Left lung (tissue), 4 donors: ENCODE measurements at regions not wholly inside any gene's neighbourhood (a gene's known extent, or its start where the extent isn't known, plus 50 kb on each side); places are given as distances from the start of the nearest gene placed in this dataset.

ENCODE experiments used
- ATAC-seq: fragments of 200-7000 bp; cut with Tn5 transposase; one replicate; pipeline ENCODE4 v1.9.1; 2020; ENCODE audit warnings: moderate library complexity
- DNase-seq, 4 donors: peaks; one replicate each; pipeline ENCODE4 v3.0.0-alpha.2; 2013 to 2020
- H3K27ac ChIP-seq, 2 donors: fragments of 200-600 bp; sonication (generic) in 1 of 2; one replicate each; pipeline versions ENCODE4 v1.5.0 to v1.8.0; 2020 to 2021
- H3K27me3 ChIP-seq, 2 donors: fragments of 200-600 bp; sonication (generic) in 1 of 2; one replicate each; pipeline versions ENCODE4 v1.5.0 to v1.8.0; 2020 to 2021
- H3K36me3 ChIP-seq, 2 donors: fragments of 200-600 bp; sonication (generic) in 1 of 2; one replicate each; pipeline versions ENCODE4 v1.5.0 to v1.8.0; 2020 to 2021
- H3K4me1 ChIP-seq, 2 donors: fragments of 200-600 bp; one replicate each; pipeline ENCODE4 v1.8.0; 2021
- H3K4me3 ChIP-seq, 2 donors: fragments of 200-600 bp; sonication (generic) in 1 of 2; one replicate each; pipeline versions ENCODE4 v1.5.0 to v1.8.0; 2020 to 2021; ENCODE audit warnings: mild to moderate bottlenecking in 1 of 2
- H3K9me3 ChIP-seq, 2 donors: fragments of 200-600 bp; sonication (generic) in 1 of 2; one replicate each; pipeline versions ENCODE4 v1.5.0 to v1.8.0; 2020 to 2021
- CTCF ChIP-seq, 2 donors: fragments of 200-600 bp; sonication (generic) in 1 of 2; IDR thresholded peaks; one replicate each; pipeline versions ENCODE4 v1.5.0 to v1.8.0; 2021; ENCODE audit warnings: antibody characterized with exemption in 2 of 2
- intact Hi-C, 2 donors: fragments of 100-400 bp; cut with DNase I; formaldehyde crosslinking; loops; one replicate each; pipeline versions ENCODE4 v1.11.2 to v1.14.2; 2022
- donor health status: DM: no; HTN: yes; CAD: no.
- donor health status: DM: no; HTN: no; CAD: no.

- ATAC-seq, result no peak
- no peak overlapping the region for H3K4me3 ChIP-seq
- intact Hi-C loops, result no loop called here
- H3K27ac ChIP-seq, result no peak overlapping the region
- no peaks in the 10 kb centered on the region for H3K9me3 ChIP-seq
- H3K27me3 ChIP-seq, result no peaks in the 10 kb centered on the region
- no peaks in the 10 kb centered on the region for H3K4me1 ChIP-seq
- H3K36me3 ChIP-seq, result no peaks in the 10 kb centered on the region
- no peak for DNase-seq
- TF ChIP-seq CTCF (IDR thresholded peaks at IDR 0.05), result no peak
Measured at GRCh38 chr16:65229191-65229662, 107.4 kb upstream of the CDH11 start.

GRCh38 chr16:65227150-65227835 lies 105.4 kb upstream of the CDH11 start:
- Histone ChIP-seq H3K9me3 (no peaks in the 10 kb centered on the region), H3K27ac (no peak overlapping the region), H3K36me3 (no peaks in the 10 kb centered on the region), H3K4me1 (no peaks in the 10 kb centered on the region), H3K27me3 (no peaks in the 10 kb centered on the region), H3K4me3 (no peak overlapping the region)
- ATAC-seq, result no peak
- DNase-seq, result no peak
- TF ChIP-seq CTCF (IDR thresholded peaks at IDR 0.05), result no peak
- intact Hi-C loops, result no loop called here

DNA sequence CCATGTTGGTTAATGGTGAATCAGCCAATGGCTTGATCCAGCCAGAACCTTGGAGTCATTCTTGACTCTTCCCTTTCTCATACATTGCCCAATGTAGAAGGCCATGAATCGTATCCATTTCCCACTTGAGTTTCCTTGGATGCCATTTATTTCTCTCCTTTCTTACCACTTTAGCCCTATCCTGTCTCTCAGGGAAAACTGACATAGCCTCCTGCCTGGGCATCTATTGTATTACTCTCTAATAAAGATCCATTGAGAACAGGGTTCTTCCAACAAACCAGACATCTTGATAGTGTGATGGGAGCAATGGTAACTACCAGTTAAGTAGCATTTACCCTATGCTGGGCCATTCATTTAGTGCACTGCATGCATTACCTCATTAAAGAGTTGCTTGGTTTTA lies 104.2 kb upstream of the CDH11 start:
- intact Hi-C loops, result no loop called here

GRCh38 chr16:65225488-65225887 lies 103.6 kb upstream of the CDH11 start:
- H3K27ac ChIP-seq, result no peak overlapping the region
- no peak for TF ChIP-seq CTCF (IDR thresholded peaks at IDR 0.05)
- H3K4me1 ChIP-seq, result no peaks in the 10 kb centered on the region
- no peaks in the 10 kb centered on the region for H3K9me3 ChIP-seq
- DNase-seq (no peak), ATAC-seq (no peak)
- H3K36me3 ChIP-seq, result no peaks in the 10 kb centered on the region
- no peaks in the 10 kb centered on the region for H3K27me3 ChIP-seq
- H3K4me3 ChIP-seq, result no peak overlapping the region
- intact Hi-C loops, result no loop called here

More for the DNA sequence above, 104.2 kb upstream of the CDH11 start:
- Histone ChIP-seq H3K27me3 (no peaks in the 10 kb centered on the region), H3K27ac (no peak overlapping the region), H3K4me3 (no peak overlapping the region), H3K4me1 (no peaks in the 10 kb centered on the region), H3K9me3 (no peaks in the 10 kb centered on the region), H3K36me3 (no peaks in the 10 kb centered on the region)
- DNase-seq, result no peak
- ATAC-seq, result no peak
- no peak for TF ChIP-seq CTCF (IDR thresholded peaks at IDR 0.05)

DNA sequence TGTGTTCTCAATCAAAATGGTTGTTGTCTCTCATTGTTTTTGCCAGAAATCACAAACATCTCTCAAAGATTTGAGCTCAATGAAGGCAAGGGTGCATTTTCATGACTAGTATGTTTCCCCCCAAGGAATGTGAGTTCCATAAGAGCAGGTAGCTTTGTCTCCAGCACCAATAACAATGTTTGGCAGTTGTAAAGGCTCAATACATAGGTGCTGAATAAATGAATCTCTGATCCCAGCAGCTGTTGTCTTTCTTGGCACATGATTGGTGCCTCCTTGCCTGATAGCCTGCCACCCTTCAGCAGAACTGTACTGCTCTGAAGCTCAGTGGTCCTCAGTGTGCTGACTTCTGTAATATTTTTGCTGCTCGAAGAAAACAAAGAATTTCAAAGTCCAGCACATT lies 103.1 kb upstream of the CDH11 start:
- ATAC-seq (no peak), DNase-seq (no peak)
- Histone ChIP-seq H3K36me3 (no peaks in the 10 kb centered on the region), H3K27me3 (no peaks in the 10 kb centered on the region), H3K4me3 (no peak overlapping the region), H3K4me1 (no peaks in the 10 kb centered on the region), H3K9me3 (no peaks in the 10 kb centered on the region), H3K27ac (no peak overlapping the region)
- no peak for TF ChIP-seq CTCF (IDR thresholded peaks at IDR 0.05)
- intact Hi-C loops, result no loop called here
